D721Med (cell line): ENCODE measurements at regions not wholly inside any gene's neighbourhood (a gene's known extent, or its start where the extent isn't known, plus 50 kb on each side); places are given as distances from the start of the nearest gene placed in this dataset.

Experiments used
- DNase-seq: peaks from one replicate; pipeline ENCODE4 v3.0.0; 2011; ENCODE audit warnings: low spot score; ENCODE audit not compliant: insufficient read length
- FAIRE-seq: peaks from 2 replicates; lab custom pipeline; 2011; peaks lifted over from hg19 to GRCh38; lab: Jason Lieb, UNC
- TF ChIP-seq, protein P1 (sequence below): IDR thresholded peaks from 2 replicates; pipeline ENCODE4 v1.5.1; 2012; ENCODE audit warnings: mild to moderate bottlenecking, control low read depth; ENCODE audit not compliant: insufficient read depth; ENCODE audit errors: missing control alignments

DNA sequence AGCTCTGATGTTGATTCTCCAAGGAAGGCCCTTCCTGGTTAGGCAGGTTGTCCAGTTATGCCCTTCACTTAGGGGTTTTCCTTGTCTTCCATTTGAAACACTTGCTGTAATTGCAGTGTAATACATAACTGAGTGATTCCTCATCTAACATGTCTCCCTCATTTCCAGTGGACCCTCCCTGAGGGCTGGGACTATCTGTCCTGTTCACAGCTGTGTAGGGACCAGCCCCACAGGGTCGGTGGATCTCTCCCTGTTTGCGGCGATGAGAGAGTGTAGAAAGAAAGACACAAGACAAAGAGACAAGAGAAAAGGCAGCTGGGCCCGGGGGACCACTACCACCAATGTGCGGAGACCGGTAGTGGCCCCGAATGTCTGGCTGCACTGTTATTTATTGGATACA lies 135.9 kb upstream of the EEPD1 start:
- TF ChIP-seq, protein P1, sequence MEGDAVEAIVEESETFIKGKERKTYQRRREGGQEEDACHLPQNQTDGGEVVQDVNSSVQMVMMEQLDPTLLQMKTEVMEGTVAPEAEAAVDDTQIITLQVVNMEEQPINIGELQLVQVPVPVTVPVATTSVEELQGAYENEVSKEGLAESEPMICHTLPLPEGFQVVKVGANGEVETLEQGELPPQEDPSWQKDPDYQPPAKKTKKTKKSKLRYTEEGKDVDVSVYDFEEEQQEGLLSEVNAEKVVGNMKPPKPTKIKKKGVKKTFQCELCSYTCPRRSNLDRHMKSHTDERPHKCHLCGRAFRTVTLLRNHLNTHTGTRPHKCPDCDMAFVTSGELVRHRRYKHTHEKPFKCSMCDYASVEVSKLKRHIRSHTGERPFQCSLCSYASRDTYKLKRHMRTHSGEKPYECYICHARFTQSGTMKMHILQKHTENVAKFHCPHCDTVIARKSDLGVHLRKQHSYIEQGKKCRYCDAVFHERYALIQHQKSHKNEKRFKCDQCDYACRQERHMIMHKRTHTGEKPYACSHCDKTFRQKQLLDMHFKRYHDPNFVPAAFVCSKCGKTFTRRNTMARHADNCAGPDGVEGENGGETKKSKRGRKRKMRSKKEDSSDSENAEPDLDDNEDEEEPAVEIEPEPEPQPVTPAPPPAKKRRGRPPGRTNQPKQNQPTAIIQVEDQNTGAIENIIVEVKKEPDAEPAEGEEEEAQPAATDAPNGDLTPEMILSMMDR: no peak
- FAIRE-seq: no peak
- DNase-seq: no peak

DNA sequence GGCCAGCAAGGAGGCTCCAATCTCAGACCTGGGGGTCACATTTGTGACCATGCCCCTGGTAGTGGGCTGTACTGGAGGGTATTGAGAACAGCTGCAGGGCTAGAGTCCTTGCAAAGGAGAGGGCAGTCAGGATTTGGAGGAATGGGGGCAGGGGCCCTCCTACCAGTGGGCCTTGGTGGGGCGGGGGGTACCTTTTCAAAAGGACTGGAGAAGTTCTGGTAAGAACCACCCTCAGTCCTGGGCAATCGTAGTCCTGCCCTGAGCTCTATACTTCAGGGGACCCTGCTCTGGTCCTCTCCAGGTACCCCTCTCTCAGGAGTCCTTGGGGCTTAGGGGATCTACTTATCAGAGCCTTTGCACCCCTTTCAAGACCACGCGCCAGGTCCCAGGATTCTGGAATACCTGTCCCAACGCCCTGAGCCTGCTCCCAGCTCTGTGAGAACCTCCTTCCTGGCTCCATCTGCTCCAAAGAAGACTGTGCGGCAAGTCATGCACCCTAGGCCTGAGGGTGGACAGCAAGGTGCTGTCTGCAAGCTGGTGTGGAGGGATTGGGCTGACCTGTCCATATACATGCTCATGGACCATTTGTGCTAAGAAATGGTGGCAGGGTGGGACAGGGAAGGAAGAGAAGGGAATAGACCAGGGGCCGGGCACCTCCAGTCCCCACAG lies 134.1 kb upstream of the EEPD1 start:
- TF ChIP-seq, protein P1: no peak
- DNase-seq: no peak
- no peak for FAIRE-seq

DNA sequence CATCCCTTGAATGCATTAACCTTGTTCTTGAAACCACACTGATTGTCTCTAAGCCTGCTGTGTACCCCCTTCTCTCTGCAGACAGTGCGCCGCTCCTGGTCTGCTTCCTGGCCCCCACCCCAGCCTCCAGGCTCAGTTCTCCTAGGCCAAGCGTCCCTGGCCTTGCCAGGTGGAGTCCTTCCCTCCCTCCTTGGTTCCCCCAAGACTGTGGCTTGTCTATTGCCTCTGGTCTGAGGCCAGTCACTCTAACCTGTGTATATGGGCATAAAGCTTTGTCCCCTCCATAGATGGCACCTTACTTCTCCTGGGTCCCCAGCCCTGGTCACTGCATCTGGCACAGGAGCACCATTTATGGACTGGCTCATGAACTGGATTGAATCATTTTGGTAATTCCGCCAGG lies 133.5 kb upstream of the EEPD1 start:
- DNase-seq (no peak), FAIRE-seq (no peak)
- TF ChIP-seq, protein P1: no peak

DNA sequence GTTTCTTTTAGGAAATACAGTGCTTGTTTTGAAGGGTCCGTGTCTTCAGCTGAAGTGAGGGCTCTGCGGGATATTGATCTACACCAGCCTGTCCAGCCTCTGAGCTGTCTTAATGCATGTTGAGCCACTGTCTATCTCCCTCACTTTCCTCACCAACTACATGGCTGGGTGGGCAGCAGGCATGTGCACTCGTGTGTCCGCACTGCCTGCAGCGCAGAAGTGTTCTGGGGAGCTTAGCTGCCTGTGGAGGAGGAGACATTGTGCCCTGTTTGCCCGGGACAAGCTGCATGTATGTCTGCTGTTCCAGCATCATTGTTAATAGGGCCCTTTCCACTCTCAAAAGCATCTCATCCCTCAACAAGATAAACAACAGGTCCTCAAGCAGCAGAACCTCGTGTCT lies 133.1 kb upstream of the EEPD1 start:
- DNase-seq (no peak), FAIRE-seq (no peak)
- TF ChIP-seq, protein P1: no peak

DNA sequence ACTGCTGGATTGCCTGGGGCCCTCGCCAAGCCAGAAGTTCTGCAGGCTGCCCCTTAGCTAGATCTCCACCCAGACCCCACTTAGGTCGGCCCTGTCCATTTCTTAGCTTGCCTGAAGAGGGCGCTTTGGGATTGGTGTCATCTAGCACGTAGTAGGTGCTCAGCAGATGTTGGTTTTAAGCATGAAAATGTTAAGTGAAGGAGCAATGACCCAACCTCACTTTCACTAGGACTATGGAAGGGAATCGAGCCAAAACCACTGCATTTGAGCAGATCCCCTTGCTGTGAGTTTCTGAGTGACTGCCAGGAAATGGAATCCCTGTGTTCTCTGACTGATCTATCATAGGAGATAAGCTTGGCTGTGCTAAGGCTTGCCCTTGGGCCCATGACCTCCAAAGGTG lies 131.7 kb upstream of the EEPD1 start:
- DNase-seq: no peak
- TF ChIP-seq, protein P1: peak; percentile 47
- FAIRE-seq: no peak

DNA sequence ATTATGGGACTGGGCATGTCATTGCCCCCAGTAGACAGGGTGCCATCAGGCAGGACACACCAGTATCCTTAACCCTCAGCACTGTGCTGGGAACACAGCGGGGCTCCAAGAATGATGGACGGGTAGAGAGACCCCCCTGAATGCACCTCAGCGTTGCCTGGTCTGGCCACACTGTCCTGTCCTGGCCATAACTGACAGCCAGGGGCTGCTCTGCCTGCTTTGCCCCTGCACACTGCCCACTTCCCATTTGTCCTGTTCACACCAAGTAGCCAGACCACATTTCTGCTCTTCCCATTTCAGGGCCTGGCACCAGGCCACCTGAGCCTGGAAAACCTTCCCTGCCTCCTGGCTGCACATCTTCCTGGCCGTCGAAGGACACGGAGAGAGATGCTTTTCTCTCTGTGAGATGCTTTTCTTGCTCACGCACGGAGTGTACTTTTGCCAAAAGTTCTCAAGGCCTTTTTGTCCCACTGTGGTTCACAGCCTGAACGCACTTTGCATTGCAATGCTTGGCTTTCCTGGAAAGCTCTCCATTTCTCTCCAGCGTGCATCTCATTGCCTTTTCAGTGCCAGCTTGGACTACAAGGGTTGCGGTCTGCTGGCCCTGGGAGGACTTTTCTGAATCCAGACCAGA lies 131.0 kb upstream of the EEPD1 start:
- TF ChIP-seq, protein P1: no peak
- DNase-seq: no peak
- FAIRE-seq: no peak

DNA sequence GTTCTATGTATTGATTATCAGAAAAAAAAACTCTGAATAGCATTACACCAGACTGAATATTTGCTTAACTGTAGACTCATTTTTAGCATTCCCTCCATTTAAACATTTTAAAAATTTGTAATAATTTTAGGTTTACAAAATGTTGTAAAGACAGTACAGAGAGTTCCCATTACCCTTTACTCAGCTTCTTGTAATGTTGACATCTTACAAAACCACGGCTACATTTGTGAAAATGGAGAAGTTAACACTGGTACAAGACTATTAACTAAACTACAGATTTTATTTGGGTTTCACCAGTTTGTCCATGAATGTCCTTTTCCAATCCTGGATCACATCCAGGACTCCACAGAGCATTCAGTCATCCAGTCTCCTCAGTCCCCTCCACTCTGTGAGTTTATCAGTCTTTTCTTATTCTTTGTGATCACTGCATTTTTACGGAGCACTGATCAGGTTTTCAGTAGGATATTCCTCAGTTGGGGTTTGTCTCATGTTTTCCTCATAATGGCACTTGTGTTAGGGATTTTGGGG lies 130.0 kb upstream of the EEPD1 start:
- no peak for DNase-seq
- TF ChIP-seq, protein P1: no peak
- no peak for FAIRE-seq
